AG04449 (cell line): ENCODE measurements at regions not wholly inside any gene's neighbourhood (a gene's known extent, or its start where the extent isn't known, plus 50 kb on each side); places are given as distances from the start of the nearest gene placed in this dataset.
"Not testable (repeated sequence)": the region's sequence is repeated elsewhere in the genome, so short reads cannot be mapped to it uniquely, and the experiment has no call there.

Source experiments
- CTCF ChIA-PET: fragments of 350-600 bp; formaldehyde crosslinking; extraction: SDS; loops from one replicate; lab custom pipeline; 2021; ENCODE audit warnings: antibody characterized with exemption; lab: Yijun Ruan, JAX
- POLR2A ChIA-PET: fragments of 400-600, 350-600 bp; formaldehyde crosslinking; extraction: SDS; loops from one replicate; lab custom pipeline; 2020; ENCODE audit warnings: antibody characterized with exemption, inconsistent platforms; lab: Yijun Ruan, JAX
- DNase-seq: peaks from one replicate; pipeline ENCODE4 v3.0.0-alpha.2; 2010; ENCODE audit warnings: low read depth, low spot score
- H3K4me3 ChIP-seq: 2 replicates; pipeline ENCODE4 v1.5.1; 2011; ENCODE audit warnings: low read depth, mild to moderate bottlenecking, control low read depth, low read length
- TF ChIP-seq, protein P1 (sequence below): IDR thresholded peaks from one replicate; pipeline ENCODE4 v1.5.1; 2011; ENCODE audit warnings: mild to moderate bottlenecking, moderate library complexity, low read length, control low read depth, inconsistent platforms; ENCODE audit not compliant: insufficient read depth; ENCODE audit errors: missing control alignments

DNA sequence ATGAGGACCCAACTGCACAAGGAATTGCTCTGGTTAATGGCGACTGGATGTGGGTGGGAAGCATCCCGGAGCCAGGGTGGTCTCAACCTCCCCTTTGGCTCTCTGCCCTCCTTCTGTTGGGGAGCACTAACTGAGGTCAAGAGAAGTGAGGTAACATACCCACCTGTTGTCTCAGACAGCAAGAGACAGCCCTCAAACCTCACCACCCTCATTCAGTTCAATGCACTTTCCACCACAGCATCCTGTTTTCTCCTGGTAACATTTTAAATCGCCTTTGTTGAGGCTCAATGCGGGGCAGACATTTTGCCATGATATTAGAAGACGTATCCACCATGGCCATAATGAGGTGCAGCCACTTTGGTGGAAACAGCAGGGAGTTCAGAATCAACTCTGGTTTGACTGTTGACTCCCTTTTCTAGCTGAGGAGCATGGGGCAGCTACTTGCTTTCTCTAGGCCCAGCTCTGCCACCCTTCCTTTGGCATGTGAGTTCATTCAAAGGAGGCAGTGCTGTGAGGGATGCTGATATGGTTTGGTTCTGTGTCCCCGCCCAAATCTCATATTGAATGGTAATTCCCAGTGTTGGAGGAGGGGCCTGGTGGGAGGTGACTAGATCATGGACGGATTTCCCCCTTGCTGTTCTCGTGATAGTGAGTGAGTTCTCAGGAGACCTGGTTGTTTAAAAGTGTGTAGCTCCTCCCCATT, 338.6 kb downstream of the PCNX1 start:
- ChIA-PET CTCF (no interaction called here), POLR2A (no interaction called here)

DNA sequence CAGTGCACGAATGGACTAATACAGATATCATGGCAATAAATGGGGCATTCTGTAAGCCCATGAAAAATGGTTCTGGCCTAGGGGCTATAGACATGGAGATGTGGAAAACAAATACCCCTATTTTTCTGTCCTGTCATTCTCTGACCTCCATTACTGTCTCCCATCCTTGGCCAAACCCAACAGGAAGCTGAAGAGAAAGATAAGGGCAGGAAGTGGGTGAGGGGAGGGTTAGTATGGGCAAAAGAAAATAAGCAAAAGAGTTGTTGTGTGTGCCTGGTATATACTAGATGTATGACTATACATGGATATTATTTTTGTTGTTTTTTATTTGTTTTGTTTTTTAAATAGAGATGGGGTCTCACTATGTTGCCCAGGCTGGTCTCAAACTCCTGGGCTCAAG, 339.3 kb downstream of the PCNX1 start:
- DNase-seq, result no peak
- POLR2A ChIA-PET, result no interaction called here
- no peak overlapping the region for H3K4me3 ChIP-seq
- TF ChIP-seq, protein P1, sequence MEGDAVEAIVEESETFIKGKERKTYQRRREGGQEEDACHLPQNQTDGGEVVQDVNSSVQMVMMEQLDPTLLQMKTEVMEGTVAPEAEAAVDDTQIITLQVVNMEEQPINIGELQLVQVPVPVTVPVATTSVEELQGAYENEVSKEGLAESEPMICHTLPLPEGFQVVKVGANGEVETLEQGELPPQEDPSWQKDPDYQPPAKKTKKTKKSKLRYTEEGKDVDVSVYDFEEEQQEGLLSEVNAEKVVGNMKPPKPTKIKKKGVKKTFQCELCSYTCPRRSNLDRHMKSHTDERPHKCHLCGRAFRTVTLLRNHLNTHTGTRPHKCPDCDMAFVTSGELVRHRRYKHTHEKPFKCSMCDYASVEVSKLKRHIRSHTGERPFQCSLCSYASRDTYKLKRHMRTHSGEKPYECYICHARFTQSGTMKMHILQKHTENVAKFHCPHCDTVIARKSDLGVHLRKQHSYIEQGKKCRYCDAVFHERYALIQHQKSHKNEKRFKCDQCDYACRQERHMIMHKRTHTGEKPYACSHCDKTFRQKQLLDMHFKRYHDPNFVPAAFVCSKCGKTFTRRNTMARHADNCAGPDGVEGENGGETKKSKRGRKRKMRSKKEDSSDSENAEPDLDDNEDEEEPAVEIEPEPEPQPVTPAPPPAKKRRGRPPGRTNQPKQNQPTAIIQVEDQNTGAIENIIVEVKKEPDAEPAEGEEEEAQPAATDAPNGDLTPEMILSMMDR, result no peak
- CTCF ChIA-PET, result no interaction called here

More for the DNA sequence above, 338.6 kb downstream of the PCNX1 start:
- TF ChIP-seq, protein P1, result no peak
- no peak overlapping the region for H3K4me3 ChIP-seq
- no peak for DNase-seq

DNA sequence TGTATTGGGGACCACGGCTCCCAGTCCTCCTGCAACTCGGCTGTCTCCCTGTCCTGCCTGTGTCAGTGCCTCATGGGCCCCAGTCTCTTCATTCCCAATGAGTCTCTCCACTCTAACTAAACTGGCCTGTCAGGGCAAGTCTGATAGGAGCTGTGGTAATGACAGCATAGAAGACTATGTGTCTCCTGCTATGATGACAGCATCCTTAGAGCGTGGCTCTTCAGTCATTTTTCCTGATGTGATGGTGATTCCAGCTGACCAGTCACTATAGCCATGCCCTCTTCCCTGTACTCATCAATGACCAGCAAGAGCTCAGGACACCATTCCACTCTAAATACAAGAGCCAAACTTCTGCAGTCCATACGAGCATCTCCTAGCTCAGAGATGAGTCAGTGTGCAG, 339.8 kb downstream of the PCNX1 start:
- no peak for DNase-seq
- ChIA-PET POLR2A (no interaction called here), CTCF (interaction anchor here (1.5 kb wide), 1 partner anchor 24 kb away, joined by 3 read pairs; no protein-coding TSS in a partner anchor)
- H3K4me3 ChIP-seq, result no peak overlapping the region
- TF ChIP-seq, protein P1, result no peak

DNA sequence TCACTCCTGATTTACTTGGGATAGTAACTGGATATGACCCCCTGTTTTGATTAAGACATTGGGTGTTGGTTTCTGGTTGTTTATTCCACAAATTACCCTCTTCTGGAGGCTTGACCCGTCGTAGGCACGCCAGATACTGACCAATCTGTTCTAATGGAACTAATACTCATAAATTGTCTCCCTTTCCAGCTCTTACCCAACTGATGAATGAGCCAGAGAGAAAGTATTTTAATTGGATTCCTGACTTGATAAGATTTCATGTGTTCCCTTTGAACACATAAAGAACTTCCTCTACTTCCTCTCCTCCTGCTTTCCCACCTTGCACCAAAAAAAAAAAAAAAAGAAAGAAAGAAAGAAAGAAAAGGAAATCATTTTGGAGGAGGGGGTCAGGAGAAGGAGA, 340.9 kb downstream of the PCNX1 start:
- H3K4me3 ChIP-seq, result no peak overlapping the region
- TF ChIP-seq, protein P1, result no peak
- no peak for DNase-seq
- CTCF ChIA-PET, result interaction anchor here (1.5 kb wide), 1 partner anchor 23 kb away, joined by 3 read pairs; no protein-coding TSS in a partner anchor
- POLR2A ChIA-PET, result no interaction called here

DNA sequence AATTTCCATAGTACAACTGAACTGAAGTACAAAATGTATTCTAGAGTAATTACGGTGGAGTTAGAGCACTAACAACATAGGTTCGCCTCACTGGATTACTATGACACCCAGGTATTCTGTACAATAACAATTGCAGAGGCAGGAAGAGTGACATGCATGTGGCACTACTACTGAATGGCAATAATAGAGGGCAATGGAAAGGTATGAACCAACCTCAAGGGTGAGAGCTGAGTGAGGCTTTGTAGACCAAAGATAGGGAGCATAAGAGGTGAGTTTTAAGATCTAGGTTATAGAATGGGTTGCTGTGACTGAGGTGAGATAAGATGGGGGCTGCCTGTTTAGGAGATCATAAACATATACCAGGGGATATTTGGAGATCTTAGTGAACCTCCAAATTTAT, 343.1 kb downstream of the PCNX1 start:
- TF ChIP-seq, protein P1, result no peak
- no peak overlapping the region for H3K4me3 ChIP-seq
- no peak for DNase-seq
- POLR2A ChIA-PET, result no interaction called here
- CTCF ChIA-PET, result interaction anchor here (2.0 kb wide), 1 partner anchor 11 kb away, joined by 4 read pairs; no protein-coding TSS in a partner anchor

DNA sequence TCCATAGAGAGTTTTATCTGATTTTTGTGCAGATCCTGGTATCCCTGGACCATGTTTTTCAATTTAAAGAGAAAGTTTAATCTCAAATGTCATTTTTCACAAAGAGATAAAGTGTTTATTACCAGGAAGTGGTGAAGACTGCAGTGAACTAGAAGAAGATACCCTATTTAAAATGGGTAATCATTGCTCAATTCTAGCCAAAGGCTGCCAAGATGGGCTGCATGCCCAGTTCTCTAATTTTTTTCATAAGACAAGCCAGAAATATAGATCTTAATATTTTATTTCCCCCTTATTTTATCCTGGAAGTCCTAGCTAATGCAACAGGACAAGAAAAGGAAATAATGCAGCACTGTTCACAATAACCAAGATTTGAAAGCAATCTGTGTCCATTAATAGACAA, 343.5 kb downstream of the PCNX1 start:
- ChIA-PET POLR2A (no interaction called here), CTCF (interaction anchor here (2.0 kb wide), 1 partner anchor 11 kb away, joined by 4 read pairs; no protein-coding TSS in a partner anchor)
- H3K4me3 ChIP-seq, result no peak overlapping the region
- DNase-seq, result no peak
- TF ChIP-seq, protein P1, result no peak

DNA sequence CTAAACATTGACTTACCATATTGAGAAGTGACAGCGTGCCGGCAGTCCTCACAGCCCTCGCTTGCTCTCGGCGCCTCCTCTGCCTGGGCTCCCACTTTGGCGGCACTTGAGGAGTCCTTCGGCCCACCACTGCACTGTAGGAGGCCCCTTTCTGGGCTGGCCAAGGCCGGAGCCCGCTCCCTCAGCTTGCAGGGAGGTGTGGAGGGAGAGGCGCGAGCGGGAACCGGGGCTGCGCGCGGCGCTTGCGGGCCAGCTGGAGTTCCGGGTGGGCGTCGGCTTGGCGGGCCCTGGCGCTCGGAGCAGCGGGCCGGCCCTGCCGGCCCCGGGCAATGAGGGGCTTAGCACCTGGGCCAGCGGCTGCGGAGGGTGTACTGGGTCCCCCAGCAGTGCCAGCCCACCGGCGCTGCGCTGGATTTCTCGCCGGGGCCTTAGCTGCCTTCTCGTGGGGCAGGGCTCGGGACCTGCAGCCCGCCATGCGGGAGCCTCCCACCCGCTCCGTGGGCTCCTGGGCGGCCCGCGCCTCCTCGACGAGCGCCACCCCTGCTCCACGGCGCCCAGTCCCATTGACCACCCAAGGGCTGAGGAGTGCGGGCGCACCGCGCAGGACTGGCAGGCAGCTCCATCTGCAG, 346.9 kb downstream of the PCNX1 start:
- POLR2A ChIA-PET, DNase-seq, H3K4me3 ChIP-seq, CTCF ChIA-PET: not testable (repeated sequence)
